AG09309 (cell line): ENCODE measurements at regions not wholly inside any gene's neighbourhood (a gene's known extent, or its start where the extent isn't known, plus 50 kb on each side); places are given as distances from the start of the nearest gene placed in this dataset.

Experiments used
- DNase-seq: peaks from one replicate; pipeline ENCODE4 v3.0.0-alpha.2; 2010; ENCODE audit warnings: low read depth
- H3K4me3 ChIP-seq: 2 replicates; pipeline ENCODE4 v1.5.1; 2011; ENCODE audit warnings: mild to moderate bottlenecking, low read depth, low read length, moderate library complexity; ENCODE audit not compliant: control insufficient read depth
- CTCF ChIP-seq: IDR thresholded peaks from 2 replicates; pipeline ENCODE4 v1.5.1; 2011; ENCODE audit warnings: mild to moderate bottlenecking, low read depth, low read length, inconsistent platforms; ENCODE audit not compliant: insufficient read depth, control insufficient read depth; ENCODE audit errors: missing control alignments

- no peak for TF ChIP-seq CTCF
- no peak for DNase-seq
- no peak overlapping the region for H3K4me3 ChIP-seq
Observed at GRCh38 chr6:150541576-150541975, 58.1 kb upstream of the PLEKHG1 start.

- no peak overlapping the region for H3K4me3 ChIP-seq
- DNase-seq, result no peak
- no peak for TF ChIP-seq CTCF
Observed at GRCh38 chr6:150543178-150543577, 56.5 kb upstream of the PLEKHG1 start.

- TF ChIP-seq CTCF, result no peak
- no peak for DNase-seq
- no peak overlapping the region for H3K4me3 ChIP-seq
Observed at GRCh38 chr6:150544793-150545192, 54.9 kb upstream of the PLEKHG1 start.

GRCh38 chr6:150546457-150546856 lies 53.2 kb upstream of the PLEKHG1 start:
- TF ChIP-seq CTCF, result no peak
- no peak overlapping the region for H3K4me3 ChIP-seq
- DNase-seq, result no peak

- no peak for DNase-seq
- no peak for TF ChIP-seq CTCF
Observed at GRCh38 chr6:150547502-150548222, 52.0 kb upstream of the PLEKHG1 start.

GRCh38 chr6:150548330-150548729 lies 51.4 kb upstream of the PLEKHG1 start:
- no peak overlapping the region for H3K4me3 ChIP-seq
- TF ChIP-seq CTCF, result no peak
- no peak for DNase-seq

More at GRCh38 chr6:150547502-150548222, 52.0 kb upstream of the PLEKHG1 start:
- no peak overlapping the region for H3K4me3 ChIP-seq
